Keratinocyte (primary cell): ENCODE measurements at regions not wholly inside any gene's neighbourhood (a gene's known extent, or its start where the extent isn't known, plus 50 kb on each side); places are given as distances from the start of the nearest gene placed in this dataset.
"Not testable (repeated sequence)": the region's sequence is repeated elsewhere in the genome, so short reads cannot be mapped to it uniquely, and the experiment has no call there.

ENCODE experiments used
- DNase-seq: peaks from one replicate; pipeline ENCODE4 v3.0.0-alpha.2; 2011; ENCODE audit warnings: low read depth, missing footprints, low spot score
- FAIRE-seq: peaks from 2 replicates; lab custom pipeline; 2011; peaks lifted over from hg19 to GRCh38; lab: Jason Lieb, UNC
- H2AFZ ChIP-seq: 2 replicates; pipeline ENCODE4 v1.6.0; 2012; ENCODE audit warnings: low read length, control low read depth, inconsistent platforms; ENCODE audit not compliant: control insufficient read depth
- H3K27ac ChIP-seq: 2 replicates; pipeline ENCODE4 v1.5.1; 2011; ENCODE audit warnings: low read length; ENCODE audit not compliant: control insufficient read depth, insufficient read depth
- H3K27me3 ChIP-seq: 3 replicates; pipeline ENCODE4 v1.6.0; 2011; ENCODE audit warnings: low read length; ENCODE audit not compliant: control insufficient read depth, insufficient read depth; ENCODE audit errors: extremely low read depth
- H3K36me3 ChIP-seq, 2 experiments: 2 replicates in 1 of 2; 3 replicates in 1 of 2; pipeline ENCODE4 v1.5.1; 2011; ENCODE audit warnings: low read length in 2 of 2, mild to moderate bottlenecking in 1 of 2; ENCODE audit not compliant: control insufficient read depth in 2 of 2, insufficient read depth in 2 of 2; ENCODE audit errors: extremely low read depth in 1 of 2
- H3K4me1 ChIP-seq: 3 replicates; pipeline ENCODE4 v1.5.1; 2011; ENCODE audit warnings: low read length; ENCODE audit not compliant: control insufficient read depth, insufficient read depth; ENCODE audit errors: extremely low read depth
- H3K4me2 ChIP-seq: 3 replicates; pipeline ENCODE4 v1.6.0; 2011; ENCODE audit warnings: low read depth, low read length; ENCODE audit not compliant: control insufficient read depth, insufficient read depth; ENCODE audit errors: extremely low read depth
- H3K4me3 ChIP-seq, 3 experiments: fragments of 200-600 bp in 1 of 3; sonication (generic) in 1 of 3; 2 replicates in 2 of 3; 3 replicates in 1 of 3; pipeline ENCODE4 v1.5.1; 2011 to 2016; ENCODE audit warnings: low read length in 3 of 3, mild to moderate bottlenecking in 3 of 3, control low read depth in 2 of 3, inconsistent platforms in 1 of 3, low read depth in 1 of 3, mixed read lengths in 1 of 3, mixed run types in 1 of 3, moderate library complexity in 1 of 3; ENCODE audit not compliant: control insufficient read depth in 2 of 3, insufficient read depth in 2 of 3; ENCODE audit errors: extremely low read depth in 1 of 3
- H3K79me2 ChIP-seq: 2 replicates; pipeline ENCODE4 v1.6.0; 2012; ENCODE audit warnings: low read length; ENCODE audit not compliant: control insufficient read depth, insufficient read depth
- H3K9ac ChIP-seq: 3 replicates; pipeline ENCODE4 v1.6.0; 2011; ENCODE audit warnings: low read length; ENCODE audit not compliant: control insufficient read depth, insufficient read depth; ENCODE audit errors: extremely low read depth
- H3K9me1 ChIP-seq: 3 replicates; pipeline ENCODE4 v1.6.0; 2011; ENCODE audit warnings: low read length; ENCODE audit not compliant: control insufficient read depth, insufficient read depth; ENCODE audit errors: extremely low read depth
- H3K9me3 ChIP-seq: 2 replicates; pipeline ENCODE4 v1.5.1; 2012; ENCODE audit warnings: low read depth, low read length; ENCODE audit not compliant: control insufficient read depth
- H4K20me1 ChIP-seq: 3 replicates; pipeline ENCODE4 v1.6.0; 2011; ENCODE audit warnings: low read length; ENCODE audit not compliant: control insufficient read depth, insufficient read depth; ENCODE audit errors: extremely low read depth
- EZH2 ChIP-seq: IDR thresholded peaks from one replicate; pipeline ENCODE4 v1.6.1; 2012; ENCODE audit warnings: inconsistent platforms, mild to moderate bottlenecking, low read length, moderate library complexity
- dilution Hi-C: fragments of 300-500 bp; cut with MboI; formaldehyde crosslinking; loops from one replicate; pipeline ENCODE4 v1.7.0; 2020; ENCODE audit warnings: low sequenced_read_pairs; ENCODE audit not compliant: extremely low pct_ligation_motif_present
- TF ChIP-seq, protein P1 (sequence below), 3 experiments: IDR thresholded peaks in 1 of 3; conservative IDR thresholded peaks in 1 of 3; optimal IDR thresholded peaks in 1 of 3; 2 replicates in 2 of 3; 3 replicates in 1 of 3; pipeline versions ENCODE3 to v1.5.1; 2011; ENCODE audit warnings: low read length in 3 of 3, mild to moderate bottlenecking in 3 of 3, moderate library complexity in 2 of 3, control low read depth in 1 of 3, inconsistent platforms in 1 of 3; ENCODE audit not compliant: insufficient read depth in 2 of 3; ENCODE audit errors: extremely low read depth in 1 of 3

GRCh38 chr20:48502016-48502415 is 325.8 kb downstream of the PREX1 start:
- Histone ChIP-seq H3K36me3 (no peaks in the 10 kb centered on the region), H3K4me2 (no peak overlapping the region), H3K9ac (no peak overlapping the region), H3K4me1 (no peaks in the 10 kb centered on the region), H3K27ac (no peak overlapping the region), H3K9me1 (no peaks in the 10 kb centered on the region), H2AFZ (no peak overlapping the region), H3K79me2 (no peaks in the 10 kb centered on the region), H3K9me3 (no peaks in the 10 kb centered on the region), H3K4me3 (no peak overlapping the region), H4K20me1 (no peaks in the 10 kb centered on the region), H3K27me3 (no peaks in the 10 kb centered on the region)
- TF ChIP-seq EZH2, result no peak
- TF ChIP-seq, protein P1, sequence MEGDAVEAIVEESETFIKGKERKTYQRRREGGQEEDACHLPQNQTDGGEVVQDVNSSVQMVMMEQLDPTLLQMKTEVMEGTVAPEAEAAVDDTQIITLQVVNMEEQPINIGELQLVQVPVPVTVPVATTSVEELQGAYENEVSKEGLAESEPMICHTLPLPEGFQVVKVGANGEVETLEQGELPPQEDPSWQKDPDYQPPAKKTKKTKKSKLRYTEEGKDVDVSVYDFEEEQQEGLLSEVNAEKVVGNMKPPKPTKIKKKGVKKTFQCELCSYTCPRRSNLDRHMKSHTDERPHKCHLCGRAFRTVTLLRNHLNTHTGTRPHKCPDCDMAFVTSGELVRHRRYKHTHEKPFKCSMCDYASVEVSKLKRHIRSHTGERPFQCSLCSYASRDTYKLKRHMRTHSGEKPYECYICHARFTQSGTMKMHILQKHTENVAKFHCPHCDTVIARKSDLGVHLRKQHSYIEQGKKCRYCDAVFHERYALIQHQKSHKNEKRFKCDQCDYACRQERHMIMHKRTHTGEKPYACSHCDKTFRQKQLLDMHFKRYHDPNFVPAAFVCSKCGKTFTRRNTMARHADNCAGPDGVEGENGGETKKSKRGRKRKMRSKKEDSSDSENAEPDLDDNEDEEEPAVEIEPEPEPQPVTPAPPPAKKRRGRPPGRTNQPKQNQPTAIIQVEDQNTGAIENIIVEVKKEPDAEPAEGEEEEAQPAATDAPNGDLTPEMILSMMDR (optimal IDR thresholded peaks at IDR 0.05 in 1 of 3, IDR thresholded peaks at IDR 0.05 in 1 of 3, conservative IDR thresholded peaks at IDR 0.05 in 1 of 3; ENCODE audit: extremely low read depth in 1 of 3, insufficient read depth in 2 of 3, low read length in 3 of 3), result no peak
- DNase-seq, result no peak
- dilution Hi-C loops, result no loop called here
- no peak for FAIRE-seq

DNA sequence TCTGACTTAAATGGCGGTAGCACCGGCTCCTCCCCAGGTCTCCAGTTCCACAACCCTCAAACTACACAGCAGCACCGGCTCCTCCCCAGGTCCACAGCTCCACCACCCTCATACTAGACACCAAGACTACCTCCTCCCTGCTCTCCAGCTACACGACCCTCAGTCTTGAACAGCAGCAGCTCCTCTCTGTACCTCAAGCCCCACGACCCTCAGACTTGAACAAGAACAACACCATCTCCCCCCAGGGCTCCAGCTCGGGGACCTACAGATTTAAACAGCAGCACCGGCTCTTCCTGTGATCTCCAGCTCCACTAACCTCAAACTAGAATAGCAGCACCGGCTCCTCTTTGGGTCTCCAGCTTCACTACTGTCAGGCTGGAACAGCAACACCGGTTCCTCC is 326.9 kb downstream of the PREX1 start:
- H3K4me3 ChIP-seq, H3K27me3 ChIP-seq, H3K4me1 ChIP-seq, H3K4me2 ChIP-seq, H3K9me1 ChIP-seq, H2AFZ ChIP-seq, H3K9ac ChIP-seq, H4K20me1 ChIP-seq, H3K9me3 ChIP-seq, H3K79me2 ChIP-seq, H3K36me3 ChIP-seq, FAIRE-seq, H3K27ac ChIP-seq, dilution Hi-C loops, DNase-seq: not testable (repeated sequence)

DNA sequence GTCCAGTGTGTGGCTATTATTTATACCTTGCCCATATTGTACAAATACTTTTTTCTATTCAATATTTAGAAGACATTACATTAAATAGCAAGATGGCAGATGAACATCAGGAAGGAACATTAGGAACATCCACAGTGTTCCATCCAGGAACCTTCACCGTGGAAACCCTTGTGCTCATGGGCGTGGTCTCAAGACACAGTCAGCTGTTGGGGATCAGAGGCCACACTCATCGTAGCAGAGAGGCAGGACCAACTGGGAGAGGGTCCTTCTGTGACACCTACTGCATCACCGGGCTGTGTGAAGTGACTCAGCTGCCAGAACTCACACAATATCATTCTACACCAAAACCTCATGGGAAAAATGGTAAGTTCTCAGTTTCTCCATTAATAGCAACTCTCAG is 328.9 kb downstream of the PREX1 start:
- H3K79me2 ChIP-seq, result not testable (repeated sequence)

GRCh38 chr20:48498125-48498524 is 329.7 kb downstream of the PREX1 start:
- H3K27ac ChIP-seq, DNase-seq, H3K9me3 ChIP-seq, H3K9ac ChIP-seq, H3K4me2 ChIP-seq, H3K27me3 ChIP-seq, H3K9me1 ChIP-seq, dilution Hi-C loops, H3K4me3 ChIP-seq, H3K79me2 ChIP-seq, FAIRE-seq, H2AFZ ChIP-seq, H3K4me1 ChIP-seq, H3K36me3 ChIP-seq, H4K20me1 ChIP-seq: not testable (repeated sequence)

More for the DNA sequence above, 328.9 kb downstream of the PREX1 start:
- H3K27me3 ChIP-seq, H3K9me1 ChIP-seq, H3K9ac ChIP-seq, H3K4me3 ChIP-seq, dilution Hi-C loops, FAIRE-seq, H2AFZ ChIP-seq, H3K4me2 ChIP-seq, H3K9me3 ChIP-seq, H4K20me1 ChIP-seq, DNase-seq, H3K27ac ChIP-seq, H3K4me1 ChIP-seq, H3K36me3 ChIP-seq: not testable (repeated sequence)
